PFSK-1 (cell line): ENCODE measurements at regions not wholly inside any gene's neighbourhood (a gene's known extent, or its start where the extent isn't known, plus 50 kb on each side); places are given as distances from the start of the nearest gene placed in this dataset.

Experiments
- FOXP2 ChIP-seq: optimal IDR thresholded peaks from 2 replicates; pipeline ENCODE3; 2011; ENCODE audit warnings: borderline replicate concordance, control low read depth, inconsistent platforms; ENCODE audit not compliant: insufficient read depth; ENCODE audit errors: extremely low read length, extremely low read depth
- POLR2AphosphoS5 ChIP-seq: IDR thresholded peaks from 2 replicates; pipeline ENCODE4 v1.6.1; 2012; ENCODE audit warnings: low read depth, mild to moderate bottlenecking, control low read depth, low read length, moderate library complexity
- SIN3A ChIP-seq: IDR thresholded peaks from 2 replicates; pipeline ENCODE4 v1.6.1; 2012; ENCODE audit warnings: mild to moderate bottlenecking, low read length, moderate library complexity, borderline replicate concordance; ENCODE audit not compliant: insufficient read depth
- TAF1 ChIP-seq: IDR thresholded peaks from 2 replicates; pipeline ENCODE4 v1.6.1; 2012; ENCODE audit warnings: low read length, control low read depth, borderline replicate concordance; ENCODE audit not compliant: insufficient read depth
- TF ChIP-seq, protein P1 (sequence below), 2 experiments: IDR thresholded peaks; 2 replicates each; pipeline versions ENCODE4 v1.6.1 to v1.8.0; 2011 to 2012; ENCODE audit warnings: low read depth in 2 of 2, low read length in 2 of 2, control low read depth in 1 of 2, inconsistent platforms in 1 of 2, mild to moderate bottlenecking in 1 of 2, moderate library complexity in 1 of 2; ENCODE audit not compliant: insufficient read depth in 1 of 2

DNA sequence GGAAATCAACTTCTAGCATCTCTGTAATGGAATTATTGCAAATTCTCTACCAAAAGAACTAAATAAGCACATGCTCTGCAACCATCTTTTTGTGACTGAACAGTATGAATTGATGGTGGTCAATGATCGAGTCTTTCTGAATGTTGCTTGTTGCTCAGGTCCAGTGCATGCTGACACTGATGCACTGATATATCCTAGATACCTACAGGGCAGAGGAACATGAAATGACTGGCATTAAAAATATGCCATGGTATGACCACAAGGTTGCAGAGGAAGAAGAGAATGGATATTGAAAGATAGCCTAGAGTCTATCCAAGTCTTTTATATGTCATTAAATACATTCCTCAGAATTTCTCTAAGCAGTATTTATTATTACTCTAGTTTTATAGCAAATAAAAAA is 692.8 kb upstream of the TENM3 start:
- TF ChIP-seq FOXP2 = no peak
- TF ChIP-seq SIN3A = no peak
- no peak for TF ChIP-seq POLR2AphosphoS5
- no peak for TF ChIP-seq TAF1
- TF ChIP-seq, protein P1, sequence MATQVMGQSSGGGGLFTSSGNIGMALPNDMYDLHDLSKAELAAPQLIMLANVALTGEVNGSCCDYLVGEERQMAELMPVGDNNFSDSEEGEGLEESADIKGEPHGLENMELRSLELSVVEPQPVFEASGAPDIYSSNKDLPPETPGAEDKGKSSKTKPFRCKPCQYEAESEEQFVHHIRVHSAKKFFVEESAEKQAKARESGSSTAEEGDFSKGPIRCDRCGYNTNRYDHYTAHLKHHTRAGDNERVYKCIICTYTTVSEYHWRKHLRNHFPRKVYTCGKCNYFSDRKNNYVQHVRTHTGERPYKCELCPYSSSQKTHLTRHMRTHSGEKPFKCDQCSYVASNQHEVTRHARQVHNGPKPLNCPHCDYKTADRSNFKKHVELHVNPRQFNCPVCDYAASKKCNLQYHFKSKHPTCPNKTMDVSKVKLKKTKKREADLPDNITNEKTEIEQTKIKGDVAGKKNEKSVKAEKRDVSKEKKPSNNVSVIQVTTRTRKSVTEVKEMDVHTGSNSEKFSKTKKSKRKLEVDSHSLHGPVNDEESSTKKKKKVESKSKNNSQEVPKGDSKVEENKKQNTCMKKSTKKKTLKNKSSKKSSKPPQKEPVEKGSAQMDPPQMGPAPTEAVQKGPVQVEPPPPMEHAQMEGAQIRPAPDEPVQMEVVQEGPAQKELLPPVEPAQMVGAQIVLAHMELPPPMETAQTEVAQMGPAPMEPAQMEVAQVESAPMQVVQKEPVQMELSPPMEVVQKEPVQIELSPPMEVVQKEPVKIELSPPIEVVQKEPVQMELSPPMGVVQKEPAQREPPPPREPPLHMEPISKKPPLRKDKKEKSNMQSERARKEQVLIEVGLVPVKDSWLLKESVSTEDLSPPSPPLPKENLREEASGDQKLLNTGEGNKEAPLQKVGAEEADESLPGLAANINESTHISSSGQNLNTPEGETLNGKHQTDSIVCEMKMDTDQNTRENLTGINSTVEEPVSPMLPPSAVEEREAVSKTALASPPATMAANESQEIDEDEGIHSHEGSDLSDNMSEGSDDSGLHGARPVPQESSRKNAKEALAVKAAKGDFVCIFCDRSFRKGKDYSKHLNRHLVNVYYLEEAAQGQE (IDR thresholded peaks at IDR 0.05; ENCODE audit: insufficient read depth in 1 of 2, low read depth in 2 of 2, low read length in 2 of 2) = no peak

DNA sequence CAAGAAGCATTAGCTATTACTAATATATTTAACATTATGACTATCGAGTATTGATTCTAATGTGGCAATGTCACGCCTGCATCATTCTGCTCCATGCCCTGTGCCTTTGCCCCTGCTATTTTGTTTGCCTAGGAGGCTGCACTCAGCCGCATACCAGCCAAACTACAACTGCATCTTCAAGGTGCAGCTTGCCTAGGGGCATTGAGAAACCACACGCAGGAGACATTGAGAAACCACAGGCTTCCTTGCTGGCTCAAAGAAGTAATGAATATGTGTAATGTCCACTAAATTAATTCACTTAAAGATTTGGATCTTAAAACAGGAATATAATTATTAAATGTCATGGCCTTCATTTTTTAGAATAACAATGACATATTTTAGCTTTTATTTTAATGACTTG is 683.6 kb upstream of the TENM3 start:
- TF ChIP-seq TAF1 (no peak), SIN3A (no peak), POLR2AphosphoS5 (no peak), FOXP2 (no peak)
- TF ChIP-seq, protein P1 (IDR thresholded peaks at IDR 0.05; ENCODE audit: insufficient read depth in 1 of 2, low read depth in 2 of 2, low read length in 2 of 2) = no peak

DNA sequence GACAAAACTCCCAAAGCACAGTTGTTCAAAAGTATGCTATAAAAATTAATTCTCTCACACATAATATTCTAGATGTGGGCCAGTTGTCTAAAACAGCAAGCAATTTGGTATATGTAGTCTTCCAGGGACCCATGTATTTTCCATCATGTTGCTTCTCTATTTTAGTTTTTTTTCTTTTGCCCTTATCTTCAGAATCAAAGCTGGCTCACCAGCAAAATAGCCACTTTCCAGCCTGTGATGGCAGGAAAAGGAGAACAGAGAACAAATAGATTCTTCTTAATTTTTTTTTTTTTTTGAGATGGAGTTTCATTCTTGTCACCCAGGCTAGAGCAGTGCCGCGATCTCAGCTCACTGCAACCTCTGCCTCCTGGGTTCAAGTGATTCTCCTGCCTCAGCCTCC is 680.8 kb upstream of the TENM3 start:
- TF ChIP-seq POLR2AphosphoS5 = no peak
- no peak for TF ChIP-seq FOXP2
- TF ChIP-seq TAF1 = no peak
- TF ChIP-seq, protein P1 (IDR thresholded peaks at IDR 0.05; ENCODE audit: insufficient read depth in 1 of 2, low read depth in 2 of 2, low read length in 2 of 2) = no peak
- no peak for TF ChIP-seq SIN3A

DNA sequence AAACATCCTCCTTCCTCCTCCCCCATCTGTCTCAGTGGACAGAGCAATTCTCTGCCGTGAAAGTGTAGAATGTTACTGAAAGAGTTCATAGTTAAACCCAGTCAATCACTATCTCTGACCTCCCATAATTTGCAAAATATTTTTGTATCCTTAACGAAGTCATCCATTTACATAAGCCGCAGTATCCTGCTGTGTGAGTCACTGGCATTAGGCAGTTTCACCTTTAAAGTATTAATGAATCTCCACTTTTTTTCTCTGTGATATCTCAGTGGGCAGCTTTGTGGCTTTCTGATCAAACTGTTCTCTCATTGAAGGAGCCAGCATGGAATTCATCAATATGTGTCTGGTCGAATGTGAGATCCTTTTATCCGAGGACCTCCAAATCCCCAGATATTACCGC is 678.6 kb upstream of the TENM3 start:
- no peak for TF ChIP-seq SIN3A
- no peak for TF ChIP-seq TAF1
- TF ChIP-seq FOXP2 = no peak
- TF ChIP-seq, protein P1 (IDR thresholded peaks at IDR 0.05; ENCODE audit: insufficient read depth in 1 of 2, low read depth in 2 of 2, low read length in 2 of 2) = no peak
- TF ChIP-seq POLR2AphosphoS5 = no peak

DNA sequence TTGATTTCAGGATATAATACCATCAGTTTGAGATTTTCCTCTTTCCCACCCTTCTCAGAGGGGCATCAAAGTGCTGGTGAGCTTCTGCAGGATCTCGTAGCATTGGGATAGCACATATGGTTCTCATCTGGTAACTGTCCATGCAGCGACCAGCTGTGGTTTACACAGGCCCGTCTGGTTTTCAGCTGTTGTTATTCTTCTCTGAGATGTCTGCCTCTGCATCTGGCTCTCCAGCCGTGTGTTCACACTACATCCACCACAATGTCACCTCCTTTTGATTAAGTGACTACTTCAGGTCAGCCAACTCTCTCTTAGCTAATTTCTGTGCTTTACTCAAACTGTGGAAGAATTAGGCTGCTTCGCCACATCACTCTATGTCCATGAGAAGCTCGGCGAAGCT is 676.7 kb upstream of the TENM3 start:
- TF ChIP-seq SIN3A = no peak
- no peak for TF ChIP-seq FOXP2
- TF ChIP-seq POLR2AphosphoS5 = no peak
- TF ChIP-seq, protein P1 (IDR thresholded peaks at IDR 0.05; ENCODE audit: insufficient read depth in 1 of 2, low read depth in 2 of 2, low read length in 2 of 2) = no peak
- TF ChIP-seq TAF1 = no peak
